ENCODE measurements at regions not wholly inside any gene's neighbourhood (a gene's known extent, or its start where the extent isn't known, plus 50 kb on each side); places are given as distances from the start of the nearest gene placed in this dataset.

DNA sequence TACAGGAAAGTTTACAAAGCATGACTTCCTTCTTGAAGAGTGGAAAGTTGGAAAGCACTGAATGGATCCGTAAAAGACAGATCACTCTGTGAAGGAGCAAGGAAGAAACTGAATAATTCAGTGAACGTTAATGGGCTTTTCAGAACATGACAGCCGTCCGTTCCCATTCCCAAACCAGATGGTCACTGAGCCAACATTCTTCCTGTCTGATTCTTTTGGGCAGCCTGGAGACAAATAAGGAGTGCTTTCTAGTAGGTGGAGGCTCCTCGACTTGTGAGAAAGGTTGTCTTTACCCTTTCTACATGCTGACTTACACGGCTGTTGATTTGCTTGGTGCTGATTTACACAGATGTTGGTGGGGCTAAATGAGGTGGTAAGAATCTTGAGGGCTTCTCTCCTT, 51.0 kb upstream of the PAPPA start:
- no peak for DNase-seq
